Stimulated activated CD4-positive, alpha-beta T cell treated with anti-CD3 and anti-CD28 coated beads, Interleukin-12 subunit alpha, Interleukin-12 subunit beta, amount 100 ng/mL, for 4 hours (primary cell): ENCODE measurements at regions not wholly inside any gene's neighbourhood (a gene's known extent, or its start where the extent isn't known, plus 50 kb on each side); places are given as distances from the start of the nearest gene placed in this dataset.
"Not testable (repeated sequence)": the region's sequence is repeated elsewhere in the genome, so short reads cannot be mapped to it uniquely, and the experiment has no call there.

Experiments used
- DNase-seq: peaks from one replicate; pipeline ENCODE4 v3.0.0-alpha.2; 2020

DNA sequence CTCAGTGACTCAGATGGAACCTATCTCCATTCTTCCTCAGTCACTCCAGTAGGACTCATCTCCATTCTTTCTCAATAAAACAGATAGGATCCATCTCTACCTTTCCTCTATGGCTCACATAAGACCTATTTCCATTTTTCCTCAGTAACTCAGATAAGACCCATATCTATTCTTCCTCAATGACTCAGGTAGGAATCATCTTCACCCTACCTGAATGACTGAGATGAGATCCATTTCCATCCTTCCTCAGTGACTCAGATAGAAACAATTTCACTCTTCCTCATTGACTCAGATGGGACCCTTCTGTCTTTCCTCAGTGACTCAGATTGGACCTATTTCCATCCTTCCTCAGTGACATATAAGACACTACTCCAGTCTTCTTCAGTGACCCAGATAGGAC lies 165.1 kb downstream of the FBXO4 start:
- no peak for DNase-seq

DNA sequence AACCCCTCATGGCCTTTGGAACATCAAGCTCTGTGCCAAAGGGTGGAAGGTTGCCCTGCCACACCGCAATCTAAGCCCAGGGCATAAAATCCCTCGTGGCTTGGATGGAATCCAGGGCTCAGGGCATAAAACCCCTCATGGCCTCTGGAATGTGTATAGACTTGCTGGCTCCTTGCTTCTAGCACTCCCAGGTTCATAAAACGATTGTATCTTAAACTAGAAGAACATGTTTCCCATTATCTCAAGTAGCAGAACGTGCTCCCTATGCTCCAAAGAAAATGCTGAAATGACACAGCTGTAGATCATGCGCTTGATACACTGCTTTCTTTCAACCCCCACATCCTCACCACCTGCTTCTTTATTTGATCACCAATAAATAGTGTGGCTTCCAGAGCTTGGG lies 174.8 kb downstream of the FBXO4 start:
- DNase-seq: not testable (repeated sequence)

DNA sequence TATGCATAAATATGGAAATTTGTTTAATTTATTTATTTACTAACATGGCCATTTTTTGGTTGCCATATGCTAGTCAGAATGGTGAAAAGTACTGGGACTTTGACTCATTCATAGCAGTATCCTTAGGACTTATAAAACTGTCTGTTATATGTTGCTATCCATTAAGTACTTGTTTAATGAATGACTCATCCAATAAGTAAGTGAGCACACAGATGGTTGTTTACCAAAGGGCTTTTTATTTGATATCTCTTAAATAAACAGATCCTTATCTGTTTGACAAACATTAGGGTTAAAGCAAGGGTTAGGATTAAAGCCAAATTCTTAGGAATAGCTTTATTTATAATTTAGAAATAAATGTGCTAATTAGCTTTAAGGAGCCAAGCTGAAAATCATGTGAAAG lies 183.4 kb downstream of the FBXO4 start:
- no peak for DNase-seq

DNA sequence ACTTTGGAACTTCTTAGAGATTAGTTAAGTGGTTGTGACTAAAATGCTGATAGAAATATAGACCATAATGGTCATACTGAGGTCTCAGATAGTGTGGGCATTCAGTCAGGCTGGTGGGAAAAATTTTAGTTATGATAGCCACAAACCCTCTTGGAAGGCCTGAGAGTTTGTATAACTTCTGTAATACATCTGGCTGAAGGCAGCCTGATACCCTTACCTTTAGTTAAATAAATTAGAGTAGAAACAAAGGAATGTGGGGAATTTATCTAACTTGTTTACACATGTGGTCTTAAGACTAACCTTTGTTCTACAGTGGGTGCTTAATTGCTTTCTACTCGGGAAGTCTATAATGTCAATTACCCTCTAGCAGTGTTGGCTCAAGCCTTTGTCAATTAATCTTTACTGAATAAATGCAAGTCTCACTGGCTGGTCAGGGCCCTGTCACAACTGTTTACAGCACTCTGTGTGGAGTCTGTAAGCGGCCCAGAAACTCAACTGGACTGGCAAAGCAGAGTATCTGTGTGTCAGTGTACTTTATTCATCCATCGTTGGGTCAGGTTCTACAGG lies 184.0 kb downstream of the FBXO4 start:
- no peak for DNase-seq

DNA sequence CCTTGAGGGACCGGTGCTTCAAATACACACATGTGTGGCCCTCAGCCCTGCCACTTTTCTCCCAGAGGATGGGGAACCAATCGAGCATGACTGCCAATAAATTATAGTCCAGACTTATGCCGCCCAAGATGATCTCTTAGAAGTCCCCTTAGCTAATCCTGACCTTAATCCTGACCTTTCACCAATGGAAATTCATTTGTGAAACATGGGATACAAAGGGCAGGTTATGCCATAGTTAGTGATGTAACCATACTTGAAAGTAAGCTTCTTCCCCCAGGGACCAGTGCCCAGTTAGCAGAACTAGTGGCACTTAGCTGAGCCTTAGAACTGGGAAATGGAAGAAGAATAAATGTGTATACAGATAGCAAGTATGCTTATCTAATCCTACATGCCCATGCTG lies 190.6 kb downstream of the FBXO4 start:
- DNase-seq: not testable (repeated sequence)

DNA sequence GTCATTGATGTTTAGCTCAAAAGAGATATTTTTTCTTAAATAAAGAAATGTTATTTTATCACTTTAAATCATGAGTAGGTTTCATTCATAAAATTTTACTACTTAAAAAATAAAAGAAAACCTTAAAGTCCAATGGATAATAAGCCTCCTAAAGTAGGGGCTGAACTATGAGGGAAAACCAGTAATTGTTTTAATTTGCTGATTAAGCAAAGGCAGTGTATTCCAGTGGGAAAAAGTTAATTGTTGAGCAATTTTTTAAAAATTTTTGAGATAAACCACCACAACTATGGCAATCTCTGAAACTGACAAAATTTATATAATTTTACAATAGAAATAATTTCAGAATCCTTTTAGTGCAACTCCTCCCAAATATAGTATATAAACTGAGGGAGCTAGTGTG lies 195.0 kb downstream of the FBXO4 start:
- no peak for DNase-seq

DNA sequence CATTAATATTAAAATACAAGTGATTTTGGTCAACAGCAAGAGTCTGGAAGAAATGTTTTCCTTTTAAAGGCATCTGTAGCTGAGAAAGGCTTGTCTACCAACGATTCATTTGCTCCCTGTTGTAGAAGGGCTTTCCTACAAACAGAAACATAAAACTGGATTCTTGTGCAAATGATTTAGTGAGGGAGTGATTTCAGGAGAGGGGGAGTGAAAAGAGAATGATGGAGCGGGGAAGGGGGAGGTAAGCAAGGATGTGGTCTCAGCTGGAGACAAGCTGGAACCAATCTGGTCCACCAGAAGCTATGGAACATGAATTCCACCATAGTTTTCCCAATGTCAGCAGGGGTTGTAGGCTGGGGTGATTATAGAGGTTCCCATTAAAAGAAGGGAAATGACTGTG lies 196.3 kb downstream of the FBXO4 start:
- no peak for DNase-seq

DNA sequence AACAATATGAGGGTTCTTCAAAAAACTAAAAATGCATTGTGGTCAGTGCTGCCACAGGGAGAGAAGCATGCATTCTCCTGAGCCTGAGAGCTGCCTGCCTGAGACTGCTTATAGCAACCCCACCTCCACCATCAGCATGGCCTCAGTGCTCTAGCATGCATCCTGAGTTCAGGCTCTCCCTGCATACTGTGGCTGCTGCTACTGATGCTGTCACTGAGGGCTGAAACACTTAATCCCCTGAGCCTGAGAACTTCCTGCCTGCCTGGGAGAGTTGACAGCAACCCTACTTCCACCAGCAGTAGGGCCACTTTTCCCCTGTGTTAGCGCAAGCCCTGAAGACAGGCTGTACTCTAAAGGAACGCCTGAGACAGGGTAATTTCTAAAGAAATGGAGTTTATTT lies 206.0 kb downstream of the FBXO4 start:
- no peak for DNase-seq

DNA sequence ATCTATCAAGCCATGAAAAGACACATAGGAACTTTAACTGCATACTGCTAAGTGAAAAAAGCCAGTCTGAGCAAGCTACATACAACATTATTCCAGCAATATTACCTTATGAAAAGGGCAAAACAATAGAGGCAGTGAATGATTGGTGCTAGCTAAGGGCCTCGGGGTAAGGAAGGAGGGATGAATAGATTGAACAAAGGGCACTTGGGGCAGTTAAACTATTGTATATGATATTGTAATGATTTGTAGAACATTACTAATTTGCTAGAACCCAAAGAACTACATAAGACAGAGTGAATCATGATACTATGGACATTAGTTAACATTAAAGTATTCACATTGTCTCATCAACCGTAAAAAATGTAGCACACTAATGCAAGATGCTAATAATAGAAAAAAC lies 218.3 kb downstream of the FBXO4 start:
- DNase-seq: no peak

DNA sequence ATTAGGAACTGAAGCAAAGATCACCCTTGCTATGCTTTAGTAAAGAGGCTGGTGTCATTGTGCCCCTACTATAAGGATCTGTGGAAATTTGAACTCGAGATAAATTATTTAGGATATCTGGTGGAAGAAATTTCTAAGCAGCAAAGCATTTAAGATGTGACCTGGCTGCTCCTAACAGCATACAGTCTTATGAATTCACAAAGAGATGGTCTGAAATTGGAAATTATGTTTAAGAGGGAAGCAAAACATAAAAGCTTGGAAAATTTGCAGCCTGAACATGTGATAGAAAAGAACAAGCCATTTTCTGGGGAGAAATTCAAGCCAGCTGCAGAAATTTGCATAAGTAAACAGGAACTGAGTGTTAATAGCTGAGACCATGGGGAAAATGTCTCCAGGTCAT lies 223.7 kb downstream of the FBXO4 start:
- DNase-seq: no peak

DNA sequence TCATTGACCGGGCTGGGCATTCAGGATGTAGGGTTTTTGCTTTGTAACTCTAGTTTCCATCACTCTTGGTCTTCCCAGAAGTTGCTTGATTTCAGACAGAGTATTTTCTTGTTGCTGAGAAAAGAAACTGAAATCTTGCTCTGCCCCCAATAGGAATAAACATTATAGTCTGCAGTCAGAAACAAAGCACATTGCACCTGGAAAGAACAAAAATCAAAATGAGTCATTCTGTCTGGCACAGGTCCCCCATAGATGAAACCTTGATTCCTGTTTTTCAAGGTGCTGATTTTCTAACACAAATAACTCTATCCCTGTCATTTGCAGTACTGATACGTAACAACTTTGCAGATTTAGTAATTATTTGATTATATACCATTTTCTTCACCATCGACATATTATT lies 232.1 kb downstream of the FBXO4 start:
- DNase-seq: no peak

DNA sequence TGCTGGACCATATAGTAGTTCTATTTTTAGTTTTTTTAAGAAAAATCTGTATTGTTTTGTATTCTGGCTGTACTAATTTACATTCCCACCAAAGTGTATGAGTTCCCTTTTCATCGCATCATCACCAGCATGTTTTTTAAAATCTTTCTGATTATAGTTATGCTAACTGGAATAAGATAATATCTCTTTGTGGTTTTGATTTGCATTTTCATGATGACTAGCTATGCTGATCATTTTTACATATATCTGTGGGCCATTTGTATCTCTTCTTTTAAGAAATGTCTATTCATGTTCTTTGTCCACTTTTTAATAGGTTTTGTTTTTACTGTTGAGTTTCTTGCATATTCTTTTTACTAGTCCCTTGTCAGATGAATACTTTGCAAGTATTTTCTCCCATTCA lies 238.0 kb downstream of the FBXO4 start:
- no peak for DNase-seq

DNA sequence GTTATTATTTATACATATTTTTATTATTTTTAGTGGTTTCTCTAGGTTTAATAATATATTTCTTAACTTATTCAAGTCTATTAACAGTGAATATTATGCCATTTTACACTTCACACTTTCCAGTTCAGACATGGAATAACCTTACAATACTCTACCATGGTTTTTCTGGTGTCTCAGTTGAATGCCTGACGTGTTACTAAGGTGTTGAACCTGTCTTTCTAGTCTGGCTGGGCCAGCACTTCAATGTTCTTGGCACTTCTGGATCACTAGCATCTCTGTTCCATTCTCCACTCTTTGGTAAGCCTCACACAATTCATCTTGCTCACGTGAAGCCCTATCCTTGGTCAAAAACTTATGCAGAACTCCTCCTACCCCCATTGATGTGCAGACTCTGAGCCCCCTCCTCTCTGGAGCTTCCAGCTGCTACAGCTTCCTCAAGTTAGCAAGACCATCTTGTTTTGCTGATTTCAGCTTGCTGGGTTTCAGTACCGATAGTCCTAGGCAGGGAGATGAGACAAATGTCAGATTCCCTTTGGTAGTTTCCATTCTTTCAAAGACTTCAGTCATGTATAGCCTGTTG lies 243.1 kb downstream of the FBXO4 start:
- DNase-seq: no peak

DNA sequence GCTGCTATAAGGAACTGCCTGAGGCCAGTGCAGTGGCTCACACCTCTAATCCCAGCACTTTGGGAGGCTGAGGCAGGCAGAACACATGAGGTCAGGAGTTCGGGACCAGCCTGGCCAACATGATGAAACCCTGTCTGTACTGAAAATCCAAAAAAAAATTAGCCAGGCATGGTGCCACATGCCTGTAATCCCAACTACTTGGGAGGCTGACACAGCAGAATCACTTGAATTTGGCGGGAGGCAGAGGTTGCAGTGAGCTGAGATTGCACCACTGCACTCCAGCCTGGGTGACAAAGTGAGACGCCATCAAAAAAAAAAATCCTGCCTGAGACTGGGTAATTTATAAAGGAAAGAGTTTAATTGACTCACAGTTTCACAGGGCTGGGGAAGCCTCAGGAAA lies 247.1 kb upstream of the GHR start:
- not testable (repeated sequence) for DNase-seq

DNA sequence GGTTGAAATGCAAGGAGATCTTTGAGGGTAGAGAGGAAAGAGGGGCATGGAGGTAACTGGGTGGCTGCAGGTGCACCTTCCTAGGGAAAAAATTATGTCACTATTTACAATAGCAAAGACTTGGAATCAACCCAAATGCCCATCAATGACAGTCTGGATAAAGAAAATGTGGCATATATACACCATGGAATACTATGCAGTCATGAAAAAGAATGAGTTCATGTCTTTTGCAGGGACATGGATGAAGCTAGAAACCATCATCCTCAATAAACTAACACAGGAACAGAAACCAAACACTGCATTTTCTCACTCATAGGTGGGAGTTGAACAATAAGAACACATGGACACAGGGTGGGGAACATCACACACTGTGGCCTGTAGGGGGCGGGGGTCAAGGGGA lies 243.4 kb upstream of the GHR start:
- DNase-seq: not testable (repeated sequence)

DNA sequence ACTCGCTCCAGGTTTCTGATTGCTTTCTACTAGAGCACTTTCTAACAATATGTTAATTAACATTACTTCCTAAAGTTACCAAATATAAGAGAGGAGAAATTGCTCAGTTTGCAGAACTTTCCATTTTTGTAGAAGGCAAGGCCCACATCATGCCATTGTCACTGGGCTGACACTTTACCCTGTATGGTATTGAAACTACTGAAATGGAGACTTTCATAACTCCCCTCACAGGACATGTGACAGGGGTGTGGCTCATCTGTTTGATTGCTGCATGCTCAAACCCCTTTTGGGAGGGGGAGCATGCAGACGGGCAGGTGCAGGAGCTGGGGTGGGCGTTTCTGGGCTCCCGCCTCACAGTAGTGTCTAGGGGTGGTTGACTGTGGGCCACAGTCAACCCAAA lies 206.3 kb upstream of the GHR start:
- no peak for DNase-seq

DNA sequence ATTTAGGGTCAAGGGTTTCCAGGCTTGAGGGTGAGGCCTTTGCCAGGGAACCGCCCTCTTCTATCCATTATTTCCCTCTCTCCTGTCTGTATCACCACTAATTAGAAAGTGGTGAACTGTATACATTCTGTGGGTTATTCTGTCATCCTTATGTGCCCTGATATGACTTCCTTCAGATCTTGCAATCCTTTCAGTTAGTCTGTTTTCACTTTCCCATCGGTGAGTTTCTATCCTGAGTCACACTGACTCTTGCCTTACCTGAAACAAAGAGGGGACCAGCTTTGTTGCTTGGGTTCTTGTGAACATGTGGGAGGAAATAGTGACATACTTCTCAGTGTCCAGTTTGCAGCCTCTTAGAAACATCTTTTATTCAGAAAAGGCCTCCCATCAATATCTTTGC lies 205.4 kb upstream of the GHR start:
- DNase-seq: no peak

DNA sequence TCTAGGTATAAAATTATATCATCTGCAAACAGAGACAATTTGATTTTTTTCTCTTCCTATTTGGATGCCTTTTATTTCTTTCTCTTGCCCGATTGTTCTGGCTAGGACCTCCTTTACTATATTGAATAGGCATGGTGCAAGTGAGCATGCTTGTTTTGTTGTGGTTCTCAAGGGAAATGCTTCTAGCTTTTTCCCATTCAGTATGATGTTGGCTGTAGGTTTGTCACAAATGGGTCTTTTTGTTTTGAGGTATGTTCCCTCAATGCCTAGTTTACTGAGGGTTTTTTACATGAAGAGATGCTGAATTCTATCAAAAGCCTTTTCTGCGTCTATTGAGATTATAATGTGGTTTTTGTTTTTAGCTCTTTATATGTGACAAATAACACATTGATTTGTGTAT lies 198.2 kb upstream of the GHR start:
- no peak for DNase-seq

DNA sequence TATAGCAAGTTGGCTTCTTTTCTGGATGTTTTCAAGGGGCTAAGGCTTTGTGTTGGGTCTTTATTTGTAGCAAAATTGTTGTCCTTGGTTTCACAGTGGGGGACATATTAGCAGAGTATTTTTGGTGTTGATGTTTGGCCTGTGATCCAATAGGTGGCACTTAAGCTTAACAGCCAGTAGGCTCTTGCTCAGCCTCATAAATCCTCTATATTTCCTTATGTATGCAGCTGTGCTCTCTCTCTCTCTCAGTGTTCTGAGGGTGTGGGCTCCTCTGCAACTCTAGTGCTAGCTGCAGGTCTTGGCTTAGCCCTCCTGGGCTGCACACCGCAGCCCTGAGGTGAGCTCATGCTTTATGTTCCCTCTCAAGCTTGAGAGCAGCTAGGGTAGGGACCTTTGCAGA lies 195.0 kb upstream of the GHR start:
- DNase-seq: no peak

DNA sequence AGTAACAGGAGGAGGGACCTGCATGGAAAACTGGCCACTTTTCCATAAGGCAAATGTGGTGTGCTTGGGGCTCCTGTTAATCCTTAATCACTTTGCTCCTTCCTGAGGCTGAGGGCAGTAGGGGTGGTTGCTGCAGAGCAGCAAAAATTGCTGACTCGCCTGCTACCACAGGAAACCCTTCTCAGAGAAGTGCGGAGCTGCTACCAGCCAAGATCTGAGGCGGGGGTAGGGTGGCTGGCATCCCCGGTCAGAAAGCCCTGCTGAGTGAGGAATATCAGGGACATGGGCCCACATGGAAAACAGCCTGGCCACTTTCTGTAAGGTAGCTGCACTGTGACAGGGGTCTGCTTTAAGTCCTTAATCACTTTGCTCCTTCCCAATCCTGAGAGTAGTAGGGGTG lies 192.4 kb upstream of the GHR start:
- no peak for DNase-seq

DNA sequence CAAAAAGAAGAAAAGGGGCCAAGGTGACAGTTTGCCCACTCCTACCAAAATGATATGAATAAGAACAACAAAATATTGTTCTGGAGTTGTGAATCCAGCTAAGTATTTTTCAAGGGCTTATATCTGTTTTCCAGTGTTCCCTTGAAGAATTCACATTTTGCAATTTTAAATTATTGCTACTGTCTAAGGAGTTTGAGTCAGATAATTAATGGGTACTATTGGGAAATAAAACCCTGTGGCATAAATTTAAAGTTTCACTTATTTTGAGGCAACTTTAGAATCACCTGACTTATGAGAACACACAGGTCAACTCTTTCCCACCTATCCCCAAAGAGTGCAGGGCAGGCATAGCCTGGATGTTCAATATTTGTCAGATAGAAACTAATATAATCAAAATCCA lies 188.0 kb upstream of the GHR start:
- DNase-seq: no peak

DNA sequence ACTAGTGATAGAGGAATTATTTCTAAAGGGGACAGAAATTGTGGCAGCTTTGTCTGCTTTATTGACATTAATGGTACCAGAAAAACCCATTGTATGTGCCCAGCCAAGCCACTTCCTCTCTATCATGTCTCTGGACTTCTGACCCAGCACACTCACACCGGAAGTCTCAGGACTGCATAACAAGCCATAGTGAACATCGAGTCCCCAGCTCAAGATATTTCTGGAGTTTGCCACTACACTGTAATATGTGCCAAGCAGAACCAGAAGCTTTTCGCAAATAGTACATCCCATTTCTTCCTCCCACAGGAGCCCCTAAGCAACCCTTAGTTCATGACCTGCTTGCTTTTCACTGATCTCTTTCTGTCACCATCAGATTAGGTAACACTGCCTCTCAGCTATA lies 187.4 kb upstream of the GHR start:
- DNase-seq: no peak

DNA sequence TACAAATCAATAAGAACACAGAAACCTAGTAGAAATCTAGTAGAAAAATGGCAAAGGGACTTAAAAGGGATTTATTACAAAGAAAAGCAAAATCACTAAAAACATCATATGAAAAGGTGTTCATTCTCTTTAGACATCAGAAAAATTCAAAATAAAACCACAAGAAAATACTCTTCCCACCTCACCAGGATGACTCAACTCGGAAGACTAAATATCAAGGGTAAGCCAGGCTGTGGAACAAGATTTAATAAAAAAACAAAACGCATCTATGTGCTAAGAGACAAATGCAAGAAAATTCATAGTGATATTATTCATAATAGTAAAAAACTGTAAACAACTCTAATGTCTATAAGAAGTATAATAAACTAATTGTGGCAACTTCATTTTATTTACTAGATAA lies 181.6 kb upstream of the GHR start:
- DNase-seq: no peak

DNA sequence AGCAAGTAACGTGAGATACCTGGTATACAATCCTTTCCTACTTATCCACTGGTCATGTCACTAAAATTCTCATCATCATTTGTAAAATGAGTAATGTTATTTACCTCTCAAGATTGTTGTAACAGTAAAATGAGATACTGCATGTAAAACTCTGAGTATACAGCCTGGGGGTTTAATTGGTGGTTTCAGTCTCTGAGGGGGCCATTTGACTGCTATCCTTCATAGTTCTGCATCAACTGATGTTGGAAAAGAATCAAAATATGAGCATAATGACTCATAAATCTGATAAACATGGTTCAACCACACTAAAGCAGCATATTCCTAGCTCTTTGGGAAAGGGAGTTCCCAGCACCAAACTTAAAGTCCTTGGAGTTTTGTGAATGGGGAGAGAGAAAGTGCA lies 181.0 kb upstream of the GHR start:
- DNase-seq: no peak

DNA sequence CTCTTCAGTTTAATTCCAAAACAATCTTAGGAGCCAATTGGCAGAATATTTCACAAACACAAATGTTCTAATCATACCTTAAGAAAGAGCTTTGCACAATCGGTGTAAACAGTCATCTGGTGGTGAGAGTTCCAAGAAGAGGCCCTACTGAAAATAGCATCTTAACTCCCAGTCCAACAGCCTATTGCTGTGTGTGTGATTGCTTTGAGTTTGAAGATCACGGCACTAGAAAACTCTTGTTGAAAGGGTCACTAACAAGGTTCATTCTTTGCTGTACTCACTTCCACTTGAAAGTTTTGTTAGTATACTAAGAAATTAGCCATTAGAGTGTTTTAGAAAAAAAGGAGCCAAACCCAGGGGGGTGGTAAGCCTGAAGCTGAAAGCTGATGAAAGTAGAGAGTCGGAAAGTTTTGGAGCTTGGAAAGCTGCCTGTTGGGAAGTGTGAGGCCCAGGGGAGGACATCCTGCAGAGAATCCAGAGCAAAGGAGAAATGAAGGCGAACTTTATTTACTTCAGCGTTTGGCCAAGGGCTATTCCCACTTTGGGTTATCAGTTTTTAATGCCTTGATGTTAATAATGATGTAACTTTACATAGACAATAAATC lies 180.3 kb upstream of the GHR start:
- DNase-seq: no peak
